Ishikawa (cell line): ENCODE measurements at regions not wholly inside any gene's neighbourhood (a gene's known extent, or its start where the extent isn't known, plus 50 kb on each side); places are given as distances from the start of the nearest gene placed in this dataset.
A peak's percentile ranks its signal among the peaks of the same experiment; 100 is the strongest.

Experiments used
- CEBPB ChIP-seq: IDR thresholded peaks from 2 replicates; pipeline ENCODE4 v1.6.1; 2012
- CREB1 ChIP-seq: IDR thresholded peaks from 2 replicates; pipeline ENCODE4 v1.6.1; 2012; ENCODE audit warnings: low read depth
- EGR1 ChIP-seq: IDR thresholded peaks from 2 replicates; pipeline ENCODE4 v1.6.1; 2012
- EP300 ChIP-seq: IDR thresholded peaks from 2 replicates; pipeline ENCODE4 v1.6.1; 2012; ENCODE audit warnings: borderline replicate concordance
- FOXM1 ChIP-seq: IDR thresholded peaks from 2 replicates; pipeline ENCODE4 v1.6.1; 2012; ENCODE audit warnings: low read depth, borderline replicate concordance
- MAX ChIP-seq: IDR thresholded peaks from 2 replicates; pipeline ENCODE4 v1.6.1; 2012
- NFIC ChIP-seq: IDR thresholded peaks from 2 replicates; pipeline ENCODE4 v1.6.1; 2012
- RAD21 ChIP-seq: IDR thresholded peaks from 2 replicates; pipeline ENCODE4 v1.6.1; 2012; ENCODE audit warnings: low read depth
- REST ChIP-seq: IDR thresholded peaks from 2 replicates; pipeline ENCODE4 v1.6.1; 2012; ENCODE audit warnings: low read depth, mild to moderate bottlenecking
- TAF1 ChIP-seq: IDR thresholded peaks from 2 replicates; pipeline ENCODE4 v1.6.1; 2012; ENCODE audit warnings: low read depth, mild to moderate bottlenecking
- TCF12 ChIP-seq: IDR thresholded peaks from 2 replicates; pipeline ENCODE4 v1.6.1; 2012; ENCODE audit warnings: low read depth
- TEAD4 ChIP-seq: IDR thresholded peaks from 2 replicates; pipeline ENCODE4 v1.6.1; 2012
- USF1 ChIP-seq: IDR thresholded peaks from 2 replicates; pipeline ENCODE4 v1.6.1; 2012
- YY1 ChIP-seq: IDR thresholded peaks from 2 replicates; pipeline ENCODE4 v1.6.1; 2012; ENCODE audit warnings: low read depth
- ZBTB7A ChIP-seq: IDR thresholded peaks from 2 replicates; pipeline ENCODE4 v1.6.1; 2012; ENCODE audit warnings: low read depth

GRCh38 chr5:159515197-159515596, 184.9 kb upstream of the IL12B start:
- TF ChIP-seq TEAD4 (no peak), USF1 (no peak), REST (no peak), RAD21 (no peak), ZBTB7A (no peak), TCF12 (no peak), YY1 (no peak), MAX (no peak), NFIC (no peak), CREB1 (no peak), EP300 (no peak), TAF1 (no peak), FOXM1 (no peak), CEBPB (no peak), EGR1 (no peak)

- TF ChIP-seq RAD21, result peak; percentile 87
- no peak for TF ChIP-seq ZBTB7A
Measured at GRCh38 chr5:159515909-159516415, 185.7 kb upstream of the IL12B start.

GRCh38 chr5:159518371-159518770, 188.1 kb upstream of the IL12B start:
- TF ChIP-seq EP300 (no peak), TAF1 (no peak), YY1 (no peak), RAD21 (no peak), CREB1 (no peak), FOXM1 (no peak), TCF12 (no peak), ZBTB7A (no peak), REST (no peak), TEAD4 (no peak), EGR1 (no peak), CEBPB (no peak), NFIC (no peak), USF1 (no peak), MAX (no peak)

- TF ChIP-seq TCF12 (no peak), TEAD4 (no peak), CEBPB (no peak), CREB1 (no peak), MAX (no peak)
Measured at GRCh38 chr5:159519365-159519764, 189.1 kb upstream of the IL12B start.

- no peak for TF ChIP-seq CEBPB
- TF ChIP-seq USF1, result no peak
- no peak for TF ChIP-seq RAD21
- TF ChIP-seq EP300, result no peak
- no peak for TF ChIP-seq ZBTB7A
- TF ChIP-seq TEAD4, result no peak
- no peak for TF ChIP-seq NFIC
- TF ChIP-seq CREB1, result no peak
Measured at GRCh38 chr5:159522841-159523240, 192.6 kb upstream of the IL12B start.

GRCh38 chr5:159525117-159525516, 194.8 kb upstream of the IL12B start:
- no peak for TF ChIP-seq CREB1
- no peak for TF ChIP-seq REST
- no peak for TF ChIP-seq ZBTB7A
- no peak for TF ChIP-seq RAD21
- no peak for TF ChIP-seq MAX
- no peak for TF ChIP-seq CEBPB
- no peak for TF ChIP-seq TCF12
- no peak for TF ChIP-seq FOXM1
- no peak for TF ChIP-seq NFIC
- TF ChIP-seq EGR1, result no peak
- TF ChIP-seq YY1, result no peak
- no peak for TF ChIP-seq TAF1
- TF ChIP-seq EP300, result no peak
- no peak for TF ChIP-seq TEAD4
- TF ChIP-seq USF1, result no peak
